ENCODE measurements at regions not wholly inside any gene's neighbourhood (a gene's known extent, or its start where the extent isn't known, plus 50 kb on each side); places are given as distances from the start of the nearest gene placed in this dataset.
"Not testable (repeated sequence)": the region's sequence is repeated elsewhere in the genome, so short reads cannot be mapped to it uniquely, and the experiment has no call there.

- Histone ChIP-seq H3K9me3 (peaks cover 0 to 13% (median 0%) of the 10 kb centered on the region in 4 donors), H3K4me1 (no peaks in the 10 kb centered on the region), H3K4me3 (no peak overlapping the region), H3K36me3 (no peaks in the 10 kb centered on the region), H3K27me3 (no peaks in the 10 kb centered on the region), H3K27ac (no peak overlapping the region)
- 83 to 87% methylated on average over 2 of the region's 2 CpGs for WGBS, 2 donors
- no peak for DNase-seq (ENCODE audit: low spot score in 2 of 2)
- TF ChIP-seq EP300 (IDR thresholded peaks at IDR 0.05) (no peak), POLR2A (IDR thresholded peaks at IDR 0.05) (no peak), CTCF (IDR thresholded peaks at IDR 0.05) (no peak)
These were observed 275.2 kb upstream of the CBLB start for GRCh38 chr3:106144030-106144429.

- WGBS, 2 donors: 93 to 95% methylated on average over 19 to 27 of the region's 28 CpGs
- H3K27ac ChIP-seq; H3K27me3 ChIP-seq; H3K4me1 ChIP-seq; H3K4me3 ChIP-seq; DNase-seq (ENCODE audit: low spot score in 2 of 2); H3K36me3 ChIP-seq: not testable (repeated sequence)
- H3K9me3 ChIP-seq: peaks cover 0 to 14% (median 0%) of the 10 kb centered on the region in 4 donors
These were observed 279.7 kb upstream of the CBLB start for GRCh38 chr3:106148440-106149082.

- DNase-seq (ENCODE audit: low spot score in 2 of 2): no peak
- 86 to 95% methylated on average over 3 of the region's 3 CpGs for WGBS, 2 donors
- no peaks in the 10 kb centered on the region for H3K4me1 ChIP-seq
These were observed 288.6 kb upstream of the CBLB start for GRCh38 chr3:106157411-106157810.

GRCh38 chr3:106160396-106160795 is 291.6 kb upstream of the CBLB start:
- H3K27ac ChIP-seq: no peak overlapping the region
- no peaks in the 10 kb centered on the region for H3K4me1 ChIP-seq
- no peak for TF ChIP-seq EP300 (IDR thresholded peaks at IDR 0.05)
- TF ChIP-seq CTCF (IDR thresholded peaks at IDR 0.05): no peak
- TF ChIP-seq POLR2A (IDR thresholded peaks at IDR 0.05): no peak
- H3K4me3 ChIP-seq: no peak overlapping the region
- 89 to 95% methylated on average over 1 of the region's 1 CpG for WGBS, 2 donors
- no peaks in the 10 kb centered on the region for H3K27me3 ChIP-seq
- no peak for DNase-seq (ENCODE audit: low spot score in 2 of 2)
- H3K9me3 ChIP-seq: peaks cover 0 to 12% (median 0%) of the 10 kb centered on the region in 4 donors
- no peaks in the 10 kb centered on the region for H3K36me3 ChIP-seq

More at GRCh38 chr3:106157411-106157810, 288.6 kb upstream of the CBLB start:
- Histone ChIP-seq H3K27me3 (no peaks in the 10 kb centered on the region), H3K27ac (no peak overlapping the region), H3K9me3 (peaks cover 0 to 4% (median 0%) of the 10 kb centered on the region in 4 donors), H3K4me3 (no peak overlapping the region), H3K36me3 (no peaks in the 10 kb centered on the region)
- TF ChIP-seq EP300 (IDR thresholded peaks at IDR 0.05): no peak
- TF ChIP-seq CTCF (IDR thresholded peaks at IDR 0.05): no peak
- TF ChIP-seq POLR2A (IDR thresholded peaks at IDR 0.05): no peak

- Histone ChIP-seq H3K36me3 (no peaks in the 10 kb centered on the region), H3K27me3 (no peaks in the 10 kb centered on the region), H3K4me3 (no peak overlapping the region), H3K4me1 (no peaks in the 10 kb centered on the region), H3K9me3 (peaks cover 0 to 12% (median 0%) of the 10 kb centered on the region in 4 donors), H3K27ac (no peak overlapping the region)
- WGBS, 2 donors: 63 to 69% methylated on average over 4 of the region's 4 CpGs
- no peak for DNase-seq (ENCODE audit: low spot score in 2 of 2)
- TF ChIP-seq CTCF (IDR thresholded peaks at IDR 0.05) (no peak), POLR2A (IDR thresholded peaks at IDR 0.05) (no peak), EP300 (IDR thresholded peaks at IDR 0.05) (no peak)
These were observed 292.4 kb upstream of the CBLB start for GRCh38 chr3:106161246-106161645.
